ENCODE measurements at regions not wholly inside any gene's neighbourhood (a gene's known extent, or its start where the extent isn't known, plus 50 kb on each side); places are given as distances from the start of the nearest gene placed in this dataset.

DNA sequence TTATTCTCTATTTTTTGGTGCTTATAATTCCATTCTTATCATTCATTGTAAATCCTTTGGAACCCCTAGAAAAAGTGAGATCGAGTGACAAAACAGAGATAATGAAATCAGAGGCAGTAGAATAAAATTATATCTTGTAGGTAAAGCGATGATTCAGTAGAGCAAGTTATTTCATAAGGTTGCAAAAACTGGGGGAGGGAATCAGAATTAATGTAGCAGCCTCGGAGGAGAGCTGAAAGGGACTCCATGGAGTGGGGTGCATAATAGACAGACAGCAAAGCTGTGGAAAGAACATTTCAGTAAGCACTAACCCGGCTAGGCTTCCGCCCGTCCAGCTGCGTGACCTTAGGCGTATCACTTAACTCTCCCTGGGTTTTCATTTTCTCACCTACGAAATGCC is 289.7 kb downstream of the EN1 start:
- TF ChIP-seq CTCF (conservative IDR thresholded peaks at IDR 0.05) (no peak), ZFX (IDR thresholded peaks at IDR 0.05) (no peak)
